HG03175 (cell line): ENCODE measurements at regions not wholly inside any gene's neighbourhood (a gene's known extent, or its start where the extent isn't known, plus 50 kb on each side); places are given as distances from the start of the nearest gene placed in this dataset.
"Not testable (repeated sequence)": the region's sequence is repeated elsewhere in the genome, so short reads cannot be mapped to it uniquely, and the experiment has no call there.

ENCODE experiments used
- ATAC-seq: cut with Tn5 transposase; IDR thresholded peaks from one replicate; pipeline ENCODE4 v1.9.1; 2021; ENCODE audit warnings: mild to moderate bottlenecking, moderate library complexity; ENCODE audit not compliant: unreplicated experiment

DNA sequence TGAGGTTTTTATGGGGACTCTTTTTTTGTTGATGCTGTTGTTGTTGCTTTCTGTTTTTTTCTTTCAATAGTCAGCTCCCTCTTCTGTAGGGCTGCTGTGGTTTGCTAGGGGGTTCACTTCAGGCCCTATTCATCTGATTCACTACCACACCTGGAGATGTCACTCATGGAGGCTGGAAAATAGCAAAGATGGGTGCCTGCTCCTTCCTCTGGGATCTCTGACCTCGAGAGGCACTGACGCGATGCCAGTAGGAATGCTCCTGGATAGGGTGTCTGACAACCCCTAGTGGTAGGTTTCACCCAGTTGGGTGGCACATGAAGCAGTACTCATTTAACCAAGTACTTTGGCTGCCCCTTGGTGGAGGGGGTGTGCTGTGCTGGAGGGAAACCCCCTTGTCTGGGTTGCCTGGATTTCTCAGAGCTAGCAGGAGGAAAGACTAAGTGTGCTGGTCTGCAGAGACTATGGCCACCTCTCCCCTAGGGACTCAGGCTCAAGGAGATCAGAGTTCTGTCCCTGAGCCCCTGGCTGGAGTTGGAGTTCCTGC, 745.5 kb downstream of the TMTC2 start:
- no peak for ATAC-seq

DNA sequence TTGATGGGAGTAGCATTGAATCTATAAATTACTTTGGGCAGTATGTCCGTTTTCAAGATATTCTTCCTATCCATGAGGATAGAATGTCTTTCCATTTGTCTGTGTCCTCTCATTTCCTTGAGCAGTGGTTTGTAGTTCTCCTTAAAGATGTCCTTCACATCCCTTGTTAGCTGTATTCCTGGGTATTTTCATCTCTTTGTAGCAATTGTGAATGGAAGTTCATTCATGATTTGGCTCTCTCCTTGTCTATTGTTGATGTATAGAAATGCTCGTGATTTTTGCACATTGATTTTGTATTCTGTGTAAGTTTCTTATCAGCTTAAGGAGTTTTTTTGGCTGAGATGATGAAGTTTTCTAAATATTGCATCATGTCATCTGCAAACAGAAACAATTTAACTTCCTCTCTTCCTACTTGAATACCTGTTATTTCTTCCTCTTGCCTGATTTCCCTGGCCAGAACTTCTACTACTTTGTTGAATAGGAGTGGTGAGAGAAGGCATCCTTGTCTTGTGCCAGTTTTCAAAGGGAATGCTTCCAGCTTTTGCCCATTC, 741.0 kb downstream of the TMTC2 start:
- not testable (repeated sequence) for ATAC-seq

DNA sequence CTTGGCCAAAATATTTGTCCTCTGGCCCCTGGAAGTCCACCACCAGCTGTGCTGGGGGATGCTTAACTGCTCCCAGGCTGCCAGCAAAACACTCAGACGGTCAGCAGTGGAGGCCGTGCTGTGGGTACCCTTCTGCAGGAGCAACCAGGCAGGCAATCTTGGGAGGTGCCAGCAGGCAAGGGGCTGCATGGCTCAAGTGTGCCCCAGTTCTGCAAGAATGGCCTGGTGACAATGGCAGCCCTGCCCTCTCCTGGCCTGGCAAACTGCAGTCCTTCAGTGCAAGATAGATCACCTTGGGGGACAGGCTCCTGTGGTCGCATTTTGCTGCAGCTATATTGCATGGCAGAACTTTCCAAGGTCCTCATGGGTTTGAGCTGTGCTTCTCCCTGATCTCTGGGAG, 728.3 kb downstream of the TMTC2 start:
- ATAC-seq = no peak

DNA sequence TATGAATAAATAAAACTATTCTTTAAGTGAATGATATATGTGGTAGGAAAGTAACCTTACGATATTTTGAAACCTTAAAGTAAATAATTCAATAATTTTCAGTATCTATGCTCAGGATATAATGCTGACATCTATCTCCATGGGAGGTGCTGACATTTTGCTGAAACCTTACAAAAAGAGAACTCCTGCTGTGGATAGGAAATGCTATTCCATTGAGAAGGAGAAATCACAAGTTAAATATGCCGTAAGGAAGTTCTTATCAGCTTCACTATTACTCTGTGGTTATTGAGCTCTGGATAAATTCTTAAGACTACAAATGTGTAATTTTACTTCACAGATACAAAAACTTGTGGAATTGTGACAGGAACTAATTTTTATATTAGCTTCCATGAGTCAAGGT, 722.1 kb downstream of the TMTC2 start:
- no peak for ATAC-seq

DNA sequence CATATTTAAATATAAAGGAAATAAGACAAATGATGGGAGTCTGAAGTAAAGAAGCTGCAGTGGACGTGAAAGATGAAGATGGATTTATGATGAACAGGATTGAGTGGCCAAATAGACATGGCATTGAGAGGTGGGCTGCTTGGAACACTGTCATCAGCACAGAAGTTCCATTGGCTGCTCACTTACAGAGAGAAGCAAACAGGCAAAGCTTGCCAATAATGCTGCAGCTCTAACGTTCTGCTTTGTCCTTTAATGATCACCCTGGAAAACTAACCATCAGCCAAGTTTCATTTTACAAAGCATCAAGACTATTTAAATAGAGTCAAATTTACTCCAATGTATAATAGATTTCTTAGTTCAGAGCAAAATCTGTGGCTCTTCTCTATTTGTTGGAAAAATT, 721.4 kb downstream of the TMTC2 start:
- no peak for ATAC-seq

DNA sequence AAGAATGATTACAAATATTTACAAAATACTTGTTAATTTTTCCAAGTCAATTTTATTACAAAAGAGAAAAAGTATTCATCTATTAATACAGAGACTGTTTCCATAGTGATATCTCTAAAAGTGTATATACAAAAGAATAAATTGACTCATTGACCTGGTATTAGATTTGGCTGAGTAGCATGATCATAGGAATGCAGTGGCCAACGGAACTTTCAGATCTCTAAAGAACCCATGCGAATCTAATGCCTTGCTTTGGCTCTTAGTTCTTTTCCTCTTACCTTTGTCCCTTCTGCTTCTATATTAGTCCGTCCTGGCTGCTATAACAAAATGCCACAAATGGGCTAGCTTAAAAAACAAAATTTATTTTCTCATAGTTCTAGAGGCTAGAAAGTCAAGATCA, 717.8 kb downstream of the TMTC2 start:
- ATAC-seq = no peak

DNA sequence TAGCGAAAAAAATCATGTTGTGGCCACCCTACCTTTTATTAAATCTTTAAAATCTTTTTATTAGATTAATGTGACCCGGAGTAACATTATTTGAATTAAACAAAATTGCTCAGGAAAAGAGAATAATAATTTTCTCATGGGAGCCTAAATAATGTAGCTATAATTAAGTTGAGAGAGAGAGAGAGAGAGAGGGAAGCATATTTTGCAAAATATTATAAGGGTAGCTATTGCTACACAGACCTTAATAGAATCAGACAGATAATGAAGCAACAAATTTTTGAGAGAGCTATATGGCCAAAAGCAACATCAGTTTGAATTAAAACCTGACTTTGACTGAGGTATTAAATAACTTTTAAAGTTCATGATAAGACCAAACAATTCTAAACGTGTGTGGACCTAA, 703.5 kb downstream of the TMTC2 start:
- ATAC-seq = no peak

DNA sequence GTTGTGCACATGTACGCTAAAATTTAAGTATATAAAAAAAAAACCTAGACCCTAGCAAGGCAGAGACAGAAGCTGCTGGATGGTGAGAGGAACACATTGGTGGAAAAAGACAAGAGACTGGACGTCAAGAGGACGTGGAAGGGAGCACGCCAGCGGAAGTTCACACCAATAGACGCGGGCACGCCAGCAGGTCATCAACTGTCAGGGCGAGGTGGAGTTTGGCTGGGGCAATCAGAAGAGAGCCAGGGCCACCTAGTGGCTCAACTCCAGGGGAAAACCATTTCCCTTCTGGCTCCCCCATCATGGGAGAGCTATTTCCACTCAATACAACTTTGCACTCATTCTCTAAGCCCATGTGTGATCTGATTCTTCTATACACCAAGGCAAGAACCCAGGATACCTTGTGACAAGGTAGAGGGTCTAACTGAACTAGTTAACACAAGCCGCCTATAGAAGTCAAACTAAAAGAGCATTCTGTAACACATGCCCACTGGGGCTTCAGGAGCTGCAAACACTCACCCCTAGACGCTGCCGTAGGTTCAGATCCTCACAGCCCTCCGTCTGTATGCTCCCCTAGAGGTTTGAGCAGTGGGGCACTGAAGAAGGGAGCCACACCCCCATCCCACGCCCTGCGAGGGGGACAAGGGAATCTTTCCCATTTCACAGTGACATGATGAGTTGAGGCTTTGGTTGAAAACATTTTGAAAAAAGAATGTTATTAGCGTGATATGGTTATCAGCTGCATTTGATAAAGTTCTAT, 702.7 kb downstream of the TMTC2 start:
- ATAC-seq = no peak

DNA sequence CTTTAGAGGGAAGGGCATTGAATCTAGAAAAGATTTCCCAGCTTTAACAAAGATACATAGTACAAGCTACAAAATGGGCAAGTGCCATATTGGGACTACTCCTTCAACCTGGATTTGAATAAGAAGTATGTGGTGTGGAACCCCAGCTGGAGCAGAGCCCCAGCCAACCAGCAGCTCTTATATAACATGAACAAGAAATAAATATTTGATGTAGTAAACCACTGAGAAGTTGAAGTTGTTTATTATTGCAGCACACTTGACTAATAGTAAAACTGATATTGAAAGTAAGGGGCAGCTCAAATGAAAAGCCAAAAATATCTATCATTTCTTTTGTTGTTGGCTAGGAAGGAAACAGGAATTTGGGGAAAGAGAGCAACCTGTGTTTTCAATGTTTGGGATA, 701.8 kb downstream of the TMTC2 start:
- ATAC-seq = peak; percentile 38

DNA sequence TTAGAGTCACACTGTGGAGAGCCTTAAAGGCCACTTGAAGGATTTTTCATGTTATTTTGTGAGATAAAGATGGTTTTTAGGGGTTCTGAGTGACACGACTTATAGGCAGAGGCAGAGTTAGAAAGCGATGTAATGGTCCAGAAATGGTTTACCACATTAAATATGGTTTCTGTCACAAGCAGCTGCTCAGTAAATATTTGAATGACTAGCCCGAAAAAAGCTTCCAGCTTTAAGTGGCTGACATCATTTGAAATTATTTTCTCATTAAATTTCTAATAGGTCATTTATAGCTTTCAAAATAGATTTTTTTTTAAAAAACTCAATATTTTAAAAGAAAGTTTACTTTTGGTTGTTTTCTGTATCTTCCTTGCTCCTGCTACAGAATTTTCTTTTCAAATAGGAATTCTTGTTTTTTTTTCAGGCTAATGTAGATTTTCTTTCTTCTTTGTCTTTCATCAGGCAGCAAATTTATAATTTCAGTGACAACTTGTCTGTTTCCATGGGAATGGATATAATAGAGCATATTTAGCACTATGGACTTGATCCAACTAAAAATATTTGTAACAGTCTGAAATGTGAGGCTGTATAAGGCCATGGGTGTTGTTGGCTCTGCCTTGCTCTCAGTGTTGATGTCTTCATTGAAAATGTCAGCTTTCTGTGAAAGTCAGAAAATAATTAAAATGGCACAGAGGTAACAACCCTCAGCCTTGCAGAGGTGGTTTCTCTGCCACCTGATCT, 700.0 kb downstream of the TMTC2 start:
- no peak for ATAC-seq

DNA sequence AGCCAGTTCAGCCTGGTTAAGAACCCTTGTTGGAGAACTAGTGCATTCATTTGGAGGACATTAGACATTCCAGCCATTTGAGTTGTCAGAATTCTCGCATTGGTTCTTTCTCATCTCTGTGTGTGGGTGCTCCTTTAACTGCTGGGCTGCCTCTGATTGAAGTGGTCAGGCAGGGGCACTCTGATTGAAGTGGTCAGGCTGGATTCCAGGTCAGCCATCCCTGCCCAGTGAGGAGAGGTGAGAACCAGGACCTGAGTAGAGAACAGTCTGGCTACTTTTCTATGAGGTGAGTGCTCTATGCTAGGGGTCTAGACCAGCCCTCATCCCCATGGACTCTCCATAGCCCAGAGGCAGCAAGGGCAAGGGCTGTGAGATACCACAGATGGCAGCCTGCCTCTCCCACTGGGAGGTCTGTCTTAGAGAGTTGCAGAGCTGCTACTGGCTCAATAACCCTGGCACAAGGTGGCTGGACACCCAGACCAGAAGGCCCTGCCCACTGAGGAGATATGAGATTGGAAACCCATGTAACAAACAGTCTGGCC, 691.6 kb downstream of the TMTC2 start:
- no peak for ATAC-seq

DNA sequence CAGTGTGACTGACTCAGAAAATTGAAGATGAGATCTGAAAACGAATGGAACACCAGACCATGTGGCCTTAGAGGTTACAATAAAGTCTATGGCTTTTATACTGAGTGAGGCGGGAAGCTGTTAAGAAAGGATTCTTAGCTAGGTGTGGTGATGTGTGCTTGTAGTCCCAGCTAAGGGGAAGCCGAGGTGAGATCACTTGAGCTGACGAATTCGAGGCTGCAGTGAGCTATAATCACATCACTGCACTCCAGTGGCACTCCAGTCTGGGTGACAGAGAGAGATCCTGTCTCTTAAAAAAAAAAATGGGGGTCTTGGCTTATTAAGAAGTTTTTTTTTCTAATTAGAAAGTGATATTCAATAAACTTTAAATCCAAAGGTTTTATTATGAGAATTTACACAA, 678.6 kb downstream of the TMTC2 start:
- no peak for ATAC-seq

DNA sequence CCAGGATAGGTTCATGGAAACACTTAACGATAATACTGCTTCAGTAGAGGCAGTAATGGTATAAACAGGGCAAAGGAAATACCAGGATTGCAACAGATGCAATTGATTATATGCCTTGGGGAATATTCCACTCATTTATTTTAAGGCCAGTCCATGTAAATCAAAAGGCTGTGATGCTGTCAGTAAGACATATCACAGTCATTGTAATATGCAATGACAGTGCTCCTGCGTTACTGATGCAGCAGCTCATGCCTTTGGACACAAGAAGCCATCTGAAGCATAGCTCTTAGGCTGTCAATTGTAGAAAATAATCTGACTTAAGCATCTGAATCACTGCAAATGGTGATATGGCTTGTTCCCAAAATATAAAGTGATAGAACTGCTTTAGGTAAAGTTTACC, 674.8 kb downstream of the TMTC2 start:
- no peak for ATAC-seq

DNA sequence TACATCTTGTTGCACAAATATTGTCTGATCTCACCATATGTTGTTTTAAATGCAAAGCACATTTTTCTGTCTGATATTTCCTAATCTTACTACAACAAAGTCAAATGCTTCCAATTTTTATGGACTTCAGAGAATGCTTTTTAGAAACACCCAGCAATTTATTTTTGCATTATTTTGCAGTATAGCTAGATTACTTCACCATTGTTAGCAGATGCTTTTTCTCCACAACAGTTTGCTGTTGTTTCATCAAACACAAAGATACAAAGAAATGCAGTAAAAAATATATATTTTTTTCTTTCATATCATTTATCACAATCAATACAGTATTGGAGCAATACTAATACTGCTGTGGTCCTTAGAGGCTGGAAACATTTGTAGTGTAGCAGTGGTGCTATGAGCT, 674.4 kb downstream of the TMTC2 start:
- no peak for ATAC-seq

DNA sequence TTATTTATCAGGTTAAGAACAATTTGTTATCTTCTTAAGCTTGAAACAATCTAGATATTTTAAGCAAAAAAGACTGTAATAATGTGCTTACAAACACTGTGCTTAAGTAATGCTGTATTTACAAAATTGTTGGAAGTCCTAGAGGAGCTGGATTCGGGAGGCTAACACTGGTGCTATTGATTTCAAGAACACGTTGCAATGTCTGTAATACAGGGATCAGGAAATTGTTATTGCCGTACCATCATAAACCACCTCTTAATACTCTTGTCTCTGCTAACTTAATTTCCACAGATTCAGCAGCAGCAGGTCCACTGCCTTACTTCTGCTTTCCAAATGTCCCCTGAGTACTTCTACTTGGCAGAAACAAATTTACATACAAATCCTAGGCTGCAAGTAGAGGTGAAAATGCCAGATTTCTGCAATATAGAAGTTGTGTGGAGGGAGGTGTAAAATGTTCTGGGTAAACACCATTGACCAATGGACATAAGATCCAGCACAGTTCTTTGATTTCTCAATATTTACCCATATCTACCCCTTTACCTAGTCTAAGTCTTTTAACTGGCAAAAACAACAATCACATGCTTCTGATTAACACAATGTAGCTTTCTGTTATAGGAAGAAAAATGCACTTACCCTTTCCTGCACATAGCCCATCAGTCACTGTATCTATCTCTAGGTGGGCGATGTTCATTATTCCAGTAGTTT, 663.4 kb downstream of the TMTC2 start:
- ATAC-seq = no peak

DNA sequence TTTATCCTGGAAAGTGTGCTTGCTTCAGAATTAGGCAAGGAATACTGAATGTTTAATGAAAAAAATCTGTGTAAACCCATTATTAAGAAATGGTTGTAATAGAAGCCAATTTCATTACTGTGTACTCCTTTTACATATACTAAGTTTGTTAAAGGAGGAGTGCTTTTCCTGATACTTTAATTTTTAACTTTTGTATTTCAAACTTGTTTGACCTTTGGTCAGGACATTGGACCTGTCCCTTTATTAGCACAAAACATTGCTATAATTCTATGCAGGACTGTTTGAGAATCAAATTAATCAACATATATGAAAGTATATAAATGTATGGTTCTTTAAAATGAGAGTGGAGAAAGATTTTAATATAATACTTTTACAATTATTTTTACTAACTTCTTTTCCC, 659.6 kb downstream of the TMTC2 start:
- no peak for ATAC-seq

DNA sequence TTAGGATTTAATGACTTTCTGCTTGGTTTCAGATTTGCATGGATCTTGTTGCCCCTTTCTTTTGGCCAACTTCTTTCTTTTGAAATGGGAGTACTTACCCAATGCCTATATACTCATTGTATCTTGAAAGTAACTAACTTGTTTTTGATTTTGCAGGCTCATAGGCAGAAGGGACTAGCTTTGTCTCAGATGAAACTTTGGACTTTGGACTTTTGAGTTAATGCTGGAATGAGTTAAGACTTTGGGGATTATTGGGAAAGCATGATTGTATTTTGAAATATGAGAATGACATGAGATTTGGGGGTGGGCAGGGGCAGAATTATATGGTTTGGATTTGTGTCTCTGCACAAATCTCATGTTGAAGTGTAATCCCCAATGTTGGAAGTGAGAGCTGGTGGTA, 657.1 kb downstream of the TMTC2 start:
- ATAC-seq = no peak

DNA sequence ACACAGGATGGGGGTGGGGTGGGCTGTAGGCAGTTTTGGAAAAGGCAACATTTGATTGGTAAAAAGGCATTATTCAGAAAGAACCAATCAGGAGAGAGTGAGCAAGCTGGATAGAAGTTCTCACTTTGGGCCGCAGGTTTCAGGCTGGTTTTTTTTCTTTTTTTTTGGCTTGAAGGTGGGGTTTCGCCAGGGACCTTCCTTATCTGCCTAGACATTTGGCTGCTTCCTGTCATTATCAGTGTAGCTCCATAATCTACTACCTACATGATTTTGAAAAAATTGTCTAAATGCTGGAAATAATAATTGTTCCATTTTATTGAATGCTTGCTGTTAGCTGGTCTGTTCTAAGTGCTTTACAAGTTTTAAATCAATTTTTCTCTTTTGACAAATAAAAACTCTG, 649.0 kb downstream of the TMTC2 start:
- ATAC-seq = no peak

DNA sequence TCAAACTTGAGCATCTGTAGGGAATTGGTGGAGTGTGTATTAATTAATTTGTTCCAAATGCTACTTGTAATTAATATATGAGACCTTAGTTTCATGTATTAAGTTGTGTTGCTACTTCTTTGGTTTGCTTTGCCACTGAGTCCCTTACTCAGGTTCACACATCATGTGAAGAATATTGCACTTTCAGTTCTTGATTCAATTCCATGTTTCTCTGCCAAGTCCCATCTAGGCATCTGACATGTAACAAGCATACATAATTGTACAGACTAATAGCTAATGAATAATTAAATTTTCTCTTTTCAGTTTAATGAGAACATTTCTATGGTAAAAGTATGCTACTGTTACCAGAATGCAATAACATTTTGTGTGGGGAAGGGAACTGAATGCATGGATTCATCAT, 640.0 kb downstream of the TMTC2 start:
- no peak for ATAC-seq

DNA sequence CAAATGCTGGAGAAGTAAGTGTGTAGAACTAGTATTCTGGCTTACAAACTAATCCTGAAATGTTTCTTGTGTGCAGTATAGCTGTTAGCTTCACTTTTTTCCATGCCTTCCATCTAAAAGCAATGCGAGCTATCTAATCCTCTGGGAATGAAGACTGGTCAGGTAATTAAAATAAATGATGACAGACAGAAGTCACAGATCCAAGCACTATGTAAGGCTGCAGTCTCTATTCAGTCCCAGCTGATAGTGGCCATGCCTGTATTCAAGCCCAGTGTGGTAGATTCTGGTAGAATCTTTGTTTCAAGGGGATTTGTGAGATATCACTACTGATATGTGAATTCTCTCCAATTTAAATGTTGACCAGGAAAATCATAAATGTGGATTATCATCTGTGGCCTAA, 637.2 kb downstream of the TMTC2 start:
- no peak for ATAC-seq

DNA sequence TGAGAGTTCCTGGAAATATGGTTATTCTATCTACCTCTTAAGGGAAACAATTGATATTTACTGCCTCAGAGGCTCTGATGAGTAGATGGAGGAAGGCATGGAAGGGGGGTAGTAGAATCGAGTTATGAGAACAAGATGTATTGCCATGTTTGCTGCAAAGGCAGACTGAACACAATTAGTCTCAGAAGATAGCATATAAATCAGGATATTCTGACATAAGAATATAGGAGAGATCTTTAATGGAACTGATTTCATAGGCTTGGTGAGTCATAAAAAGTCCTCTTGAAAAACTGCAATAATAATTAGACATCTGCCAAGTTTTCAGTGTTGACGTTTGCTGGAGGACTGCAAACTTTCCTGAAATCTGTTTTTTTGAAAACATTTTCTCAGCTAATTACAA, 636.1 kb downstream of the TMTC2 start:
- ATAC-seq = no peak
